22Rv1 (cell line): ENCODE measurements at regions not wholly inside any gene's neighbourhood (a gene's known extent, or its start where the extent isn't known, plus 50 kb on each side); places are given as distances from the start of the nearest gene placed in this dataset.

Source experiments
- ZFX ChIP-seq: fragments of 450-650 bp; IDR thresholded peaks from 2 replicates; pipeline ENCODE4 v1.6.1; 2017; ENCODE audit warnings: antibody characterized with exemption, borderline replicate concordance
- TF ChIP-seq, protein P1 (sequence below): fragments of 450-650 bp; IDR thresholded peaks from 2 replicates; pipeline ENCODE4 v1.5.1; 2017; ENCODE audit warnings: mild to moderate bottlenecking

DNA sequence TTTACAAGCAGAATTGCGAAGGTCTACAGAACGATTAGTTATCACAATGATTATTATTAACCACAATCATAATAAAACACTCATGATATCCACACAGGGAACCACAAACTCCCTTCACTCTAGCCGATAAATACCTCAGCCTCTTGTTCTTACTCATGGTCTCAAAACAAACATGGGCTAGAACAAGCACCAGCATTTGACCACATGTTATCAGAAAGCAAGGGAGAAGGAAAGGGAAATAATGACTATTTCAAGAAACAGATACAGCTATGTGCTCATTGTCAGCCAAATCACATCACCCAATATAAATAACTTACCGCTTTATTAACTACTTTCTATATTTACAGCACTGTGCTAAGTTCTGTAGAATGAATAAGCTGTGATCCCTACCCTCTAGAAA is 663.2 kb upstream of the HTR2C start:
- TF ChIP-seq, protein P1, sequence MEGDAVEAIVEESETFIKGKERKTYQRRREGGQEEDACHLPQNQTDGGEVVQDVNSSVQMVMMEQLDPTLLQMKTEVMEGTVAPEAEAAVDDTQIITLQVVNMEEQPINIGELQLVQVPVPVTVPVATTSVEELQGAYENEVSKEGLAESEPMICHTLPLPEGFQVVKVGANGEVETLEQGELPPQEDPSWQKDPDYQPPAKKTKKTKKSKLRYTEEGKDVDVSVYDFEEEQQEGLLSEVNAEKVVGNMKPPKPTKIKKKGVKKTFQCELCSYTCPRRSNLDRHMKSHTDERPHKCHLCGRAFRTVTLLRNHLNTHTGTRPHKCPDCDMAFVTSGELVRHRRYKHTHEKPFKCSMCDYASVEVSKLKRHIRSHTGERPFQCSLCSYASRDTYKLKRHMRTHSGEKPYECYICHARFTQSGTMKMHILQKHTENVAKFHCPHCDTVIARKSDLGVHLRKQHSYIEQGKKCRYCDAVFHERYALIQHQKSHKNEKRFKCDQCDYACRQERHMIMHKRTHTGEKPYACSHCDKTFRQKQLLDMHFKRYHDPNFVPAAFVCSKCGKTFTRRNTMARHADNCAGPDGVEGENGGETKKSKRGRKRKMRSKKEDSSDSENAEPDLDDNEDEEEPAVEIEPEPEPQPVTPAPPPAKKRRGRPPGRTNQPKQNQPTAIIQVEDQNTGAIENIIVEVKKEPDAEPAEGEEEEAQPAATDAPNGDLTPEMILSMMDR: no peak
- no peak for TF ChIP-seq ZFX
